GM12892 (cell line): ENCODE measurements at regions not wholly inside any gene's neighbourhood (a gene's known extent, or its start where the extent isn't known, plus 50 kb on each side); places are given as distances from the start of the nearest gene placed in this dataset.

Experiments used
- DNase-seq: peaks from one replicate; pipeline ENCODE4 v3.0.0; 2011; ENCODE audit not compliant: insufficient read length
- FAIRE-seq: peaks from 2 replicates; lab custom pipeline; 2011; peaks lifted over from hg19 to GRCh38; lab: Jason Lieb, UNC
- POLR2A ChIP-seq: IDR thresholded peaks from 2 replicates; pipeline ENCODE4 v1.6.1; 2011; ENCODE audit warnings: low read depth, low read length, control low read depth
- POLR2AphosphoS5 ChIP-seq: IDR thresholded peaks from 2 replicates; pipeline ENCODE4 v1.6.1; 2011; ENCODE audit warnings: low read depth, low read length, control low read depth
- TAF1 ChIP-seq: IDR thresholded peaks from 2 replicates; pipeline ENCODE4 v1.6.1; 2011; ENCODE audit warnings: low read depth, mild to moderate bottlenecking, control low read depth, low read length, borderline replicate concordance

- FAIRE-seq (no peak), DNase-seq (no peak)
- TF ChIP-seq POLR2A (no peak), TAF1 (no peak), POLR2AphosphoS5 (no peak)
Measured at GRCh38 chr13:30124131-30124768, 183.1 kb downstream of the KATNAL1 start.

GRCh38 chr13:30123575-30123974 lies 183.8 kb downstream of the KATNAL1 start:
- DNase-seq = no peak
- TF ChIP-seq POLR2AphosphoS5 (no peak), POLR2A (no peak), TAF1 (no peak)
- no peak for FAIRE-seq

- DNase-seq (no peak), FAIRE-seq (no peak)
- TF ChIP-seq TAF1 (no peak), POLR2AphosphoS5 (no peak), POLR2A (no peak)
Measured at GRCh38 chr13:30121666-30122065, 185.7 kb downstream of the KATNAL1 start.

GRCh38 chr13:30121244-30121643 lies 186.1 kb downstream of the KATNAL1 start:
- FAIRE-seq = no peak

GRCh38 chr13:30120133-30120822 lies 187.1 kb downstream of the KATNAL1 start:
- FAIRE-seq (no peak), DNase-seq (no peak)
- no peak for TF ChIP-seq POLR2AphosphoS5

More at GRCh38 chr13:30121244-30121643, 186.1 kb downstream of the KATNAL1 start:
- DNase-seq = no peak
- no peak for TF ChIP-seq POLR2A
- TF ChIP-seq TAF1 = no peak
- TF ChIP-seq POLR2AphosphoS5 = no peak

GRCh38 chr13:30119476-30119875 lies 187.9 kb downstream of the KATNAL1 start:
- DNase-seq = no peak
- TF ChIP-seq TAF1 (no peak), POLR2A (no peak), POLR2AphosphoS5 (no peak)
- FAIRE-seq = no peak

- TF ChIP-seq POLR2A (no peak), POLR2AphosphoS5 (no peak), TAF1 (no peak)
- DNase-seq = no peak
- FAIRE-seq = no peak
Measured at GRCh38 chr13:30116379-30116778, 191.0 kb downstream of the KATNAL1 start.

- DNase-seq (no peak), FAIRE-seq (no peak)
- no peak for TF ChIP-seq POLR2AphosphoS5
- TF ChIP-seq TAF1 = no peak
- TF ChIP-seq POLR2A = no peak
Measured at GRCh38 chr13:30115257-30115600, 192.1 kb downstream of the KATNAL1 start.

- peak; percentile 97 for FAIRE-seq
- peak; percentile 80 for DNase-seq
- TF ChIP-seq POLR2A = peak; percentile 69; the same call in 1 of the 2 replicates
- 0 out of 2 replicates have a peak, but pooled peaks have one; percentile 35 for TF ChIP-seq POLR2AphosphoS5
- TF ChIP-seq TAF1 = no peak
Measured at GRCh38 chr13:30114571-30115256, 192.6 kb downstream of the KATNAL1 start.

- FAIRE-seq (no peak), DNase-seq (no peak)
- TF ChIP-seq POLR2AphosphoS5 = no peak
- TF ChIP-seq POLR2A = no peak
- no peak for TF ChIP-seq TAF1
Measured at GRCh38 chr13:30113983-30114570, 193.3 kb downstream of the KATNAL1 start.

GRCh38 chr13:30113551-30113950 lies 193.8 kb downstream of the KATNAL1 start:
- DNase-seq = no peak
- no peak for FAIRE-seq

More at GRCh38 chr13:30113551-30113950, 193.8 kb downstream of the KATNAL1 start:
- TF ChIP-seq POLR2AphosphoS5 (no peak), TAF1 (no peak), POLR2A (no peak)
